Aorta (tissue), 5 donors: ENCODE measurements at regions not wholly inside any gene's neighbourhood (a gene's known extent, or its start where the extent isn't known, plus 50 kb on each side); places are given as distances from the start of the nearest gene placed in this dataset.

Source experiments
- ATAC-seq: fragments of 200-7000 bp; cut with Tn5 transposase; one replicate; pipeline ENCODE4 v1.9.1; 2022; ENCODE audit warnings: moderate library complexity; ENCODE audit not compliant: low FRiP score
- DNase-seq, 2 donors: peaks; one replicate each; pipeline ENCODE4 v3.0.0-alpha.2; 2020
- H3K27ac ChIP-seq, 2 donors: one replicate each; pipeline ENCODE4 v1.5.1; 2013; ENCODE audit warnings: low read length in 2 of 2, mild to moderate bottlenecking in 2 of 2, moderate library complexity in 2 of 2, control low read depth in 1 of 2, inconsistent platforms in 1 of 2, low read depth in 1 of 2
- H3K27me3 ChIP-seq, 2 donors: one replicate each; pipeline ENCODE4 v1.6.1; 2013; ENCODE audit warnings: control low read depth in 1 of 2, low read length in 1 of 2, mild to moderate bottlenecking in 1 of 2, moderate library complexity in 1 of 2; ENCODE audit not compliant: insufficient read depth in 2 of 2, control insufficient read depth in 1 of 2
- H3K36me3 ChIP-seq, 2 donors: one replicate each; pipeline ENCODE4 v1.6.1; 2013; ENCODE audit warnings: control low read depth in 1 of 2, low read length in 1 of 2, mild to moderate bottlenecking in 1 of 2; ENCODE audit not compliant: insufficient read depth in 2 of 2, control insufficient read depth in 1 of 2
- H3K4me1 ChIP-seq, 2 donors: one replicate each; pipeline ENCODE4 v1.6.1; 2013; ENCODE audit warnings: low read length in 2 of 2, control low read depth in 1 of 2, mild to moderate bottlenecking in 1 of 2, moderate library complexity in 1 of 2; ENCODE audit not compliant: insufficient read depth in 2 of 2, control insufficient read depth in 1 of 2
- H3K4me3 ChIP-seq, 2 donors: one replicate each; pipeline ENCODE4 v1.5.1; 2013; ENCODE audit warnings: low read length in 2 of 2, control low read depth in 1 of 2, mild to moderate bottlenecking in 1 of 2
- H3K9me3 ChIP-seq: one replicate; pipeline ENCODE4 v1.6.1; 2013; ENCODE audit warnings: mild to moderate bottlenecking, low read length; ENCODE audit not compliant: control insufficient read depth
- WGBS, 2 donors: extraction: QIAGEN DNeasy Blood & Tissue Kit; methylation state at CpG; one replicate each; pipeline ENCODE4 v1.1.7; 2013; 5-methylcytosine and 5-hydroxymethylcytosine counted together
- intact Hi-C, 2 donors: fragments of 100-400 bp; cut with DNase I; formaldehyde crosslinking; loops; one replicate each; pipeline versions ENCODE4 v1.14.2 to v1.15.0; 2022
- donor health status: healthy with polysubstance abuse.
- donor health status: Bipolar disorder and iron deficiency.
- donor health status: DM: no; HTN: no; CAD: no.
- donor health status: DM: no; HTN: no; CAD: no.
- donor health status: DM: yes; HTN: yes; CAD: no.

DNA sequence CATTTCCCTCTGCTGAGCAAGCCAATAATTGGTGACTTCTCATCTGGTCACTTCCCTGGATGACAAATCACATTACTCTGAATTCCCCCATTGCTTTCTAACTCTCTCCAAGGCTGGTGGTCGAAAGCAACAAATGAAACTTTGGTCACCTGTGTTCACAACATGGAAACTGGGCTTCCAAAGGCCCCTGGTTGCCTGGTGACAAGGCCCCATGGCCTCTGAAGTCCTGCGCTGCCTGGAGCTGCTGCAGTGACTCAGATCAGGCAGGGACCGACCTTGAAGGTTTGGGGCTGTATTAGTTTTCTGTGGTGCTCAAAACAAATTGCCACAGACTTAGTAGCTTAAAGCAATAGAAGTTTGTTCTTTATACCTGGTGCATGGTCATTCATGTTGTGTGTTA lies 345.3 kb downstream of the WDR72 start:
- H3K4me3 ChIP-seq, result no peak overlapping the region
- peaks cover 0 to 3% of the 10 kb centered on the region in 2 donors for H3K27me3 ChIP-seq
- no peaks in the 10 kb centered on the region for H3K9me3 ChIP-seq
- no peaks in the 10 kb centered on the region for H3K36me3 ChIP-seq
- no peak for ATAC-seq
- DNase-seq, result no peak
- intact Hi-C loops, result no loop called here
- no peak overlapping the region for H3K27ac ChIP-seq
- WGBS, 2 donors, result 82 to 85% methylated on average over 3 of the region's 3 CpGs
- no peaks in the 10 kb centered on the region for H3K4me1 ChIP-seq

DNA sequence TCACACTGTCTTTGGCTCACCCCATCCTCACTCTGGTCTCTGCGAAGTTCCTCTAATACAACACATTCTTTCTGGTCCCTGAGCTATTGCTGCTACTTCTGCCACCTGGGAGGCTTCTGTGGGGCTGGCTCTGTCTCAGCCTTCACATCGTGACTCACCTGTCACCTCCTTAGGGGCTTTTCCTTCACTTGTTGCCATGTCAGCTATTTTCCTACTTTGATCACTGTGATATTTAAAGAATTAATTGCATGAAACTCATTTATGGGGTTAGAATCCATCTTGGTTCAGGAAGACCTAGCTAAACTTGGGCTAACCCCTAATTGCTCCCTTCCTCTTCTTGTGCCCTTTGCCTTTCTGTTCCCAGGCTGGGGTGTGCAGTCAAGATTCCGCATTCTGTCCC lies 346.9 kb downstream of the WDR72 start:
- WGBS, 2 donors, result 82 to 84% methylated on average over 3 of the region's 3 CpGs
- no peak for DNase-seq
- Histone ChIP-seq H3K4me1 (no peaks in the 10 kb centered on the region), H3K36me3 (no peaks in the 10 kb centered on the region), H3K27ac (no peak overlapping the region), H3K9me3 (no peaks in the 10 kb centered on the region), H3K27me3 (peaks cover 0 to 3% of the 10 kb centered on the region in 2 donors), H3K4me3 (no peak overlapping the region)
- ATAC-seq, result no peak
- intact Hi-C loops, result no loop called here

GRCh38 chr15:53404930-53405493 lies 354.5 kb downstream of the WDR72 start:
- DNase-seq (no peak), ATAC-seq (no peak)
- Histone ChIP-seq H3K9me3 (no peaks in the 10 kb centered on the region), H3K27me3 (no peaks in the 10 kb centered on the region), H3K36me3 (no peaks in the 10 kb centered on the region), H3K4me1 (no peaks in the 10 kb centered on the region), H3K4me3 (no peak overlapping the region), H3K27ac (no peak overlapping the region)
- intact Hi-C loops, result no loop called here
- 61 to 72% methylated on average over 1 of the region's 1 CpG for WGBS, 2 donors

DNA sequence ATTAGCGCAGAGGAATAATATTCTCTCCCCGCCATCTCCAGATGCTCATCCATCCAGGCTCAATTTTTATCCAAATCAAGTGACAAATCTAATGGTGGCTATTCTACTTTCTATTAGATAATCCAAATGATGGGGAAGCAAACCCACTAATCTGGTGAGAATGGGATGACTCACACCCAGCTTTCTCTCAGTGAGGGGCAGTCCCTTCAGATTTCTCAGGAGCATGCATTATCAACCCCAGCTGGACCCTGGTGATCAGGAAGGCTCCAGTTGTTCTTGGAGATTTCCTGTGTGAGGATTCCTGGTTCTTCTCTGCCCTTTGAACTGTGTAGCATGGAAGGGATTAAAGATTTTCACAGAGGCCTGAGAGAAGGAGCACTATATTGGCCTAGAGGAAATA lies 358.0 kb downstream of the WDR72 start:
- Histone ChIP-seq H3K4me1 (no peaks in the 10 kb centered on the region), H3K36me3 (no peaks in the 10 kb centered on the region), H3K9me3 (no peaks in the 10 kb centered on the region), H3K4me3 (no peak overlapping the region), H3K27ac (no peak overlapping the region), H3K27me3 (no peaks in the 10 kb centered on the region)
- ATAC-seq (no peak), DNase-seq (no peak)
- intact Hi-C loops, result no loop called here
- WGBS, 2 donors, result 93% methylated on average over 2 of the region's 2 CpGs

GRCh38 chr15:53400986-53401385 lies 358.5 kb downstream of the WDR72 start:
- WGBS, 2 donors, result 73 to 75% methylated on average over 5 of the region's 5 CpGs
- intact Hi-C loops, result no loop called here
- H3K36me3 ChIP-seq, result no peaks in the 10 kb centered on the region

GRCh38 chr15:53397041-53397616 lies 362.3 kb downstream of the WDR72 start:
- no peak for ATAC-seq
- Histone ChIP-seq H3K4me3 (no peak overlapping the region), H3K27me3 (no peaks in the 10 kb centered on the region), H3K9me3 (no peaks in the 10 kb centered on the region), H3K36me3 (no peaks in the 10 kb centered on the region), H3K4me1 (no peaks in the 10 kb centered on the region), H3K27ac (no peak overlapping the region)
- no peak for DNase-seq
- 71 to 75% methylated on average over 3 of the region's 3 CpGs for WGBS, 2 donors
- intact Hi-C loops, result no loop called here

More at GRCh38 chr15:53400986-53401385, 358.5 kb downstream of the WDR72 start:
- no peak overlapping the region for H3K4me3 ChIP-seq
- H3K4me1 ChIP-seq, result no peaks in the 10 kb centered on the region
- ATAC-seq, result no peak
- DNase-seq, result no peak
- H3K27me3 ChIP-seq, result no peaks in the 10 kb centered on the region
- no peaks in the 10 kb centered on the region for H3K9me3 ChIP-seq
- no peak overlapping the region for H3K27ac ChIP-seq

GRCh38 chr15:53395871-53396270 lies 363.6 kb downstream of the WDR72 start:
- Histone ChIP-seq H3K4me1 (no peaks in the 10 kb centered on the region), H3K9me3 (no peaks in the 10 kb centered on the region), H3K4me3 (no peak overlapping the region), H3K27me3 (no peaks in the 10 kb centered on the region), H3K36me3 (no peaks in the 10 kb centered on the region), H3K27ac (no peak overlapping the region)
- no peak for ATAC-seq
- 64 to 85% methylated on average over 2 of the region's 2 CpGs for WGBS, 2 donors
- DNase-seq, result no peak
- intact Hi-C loops, result no loop called here

DNA sequence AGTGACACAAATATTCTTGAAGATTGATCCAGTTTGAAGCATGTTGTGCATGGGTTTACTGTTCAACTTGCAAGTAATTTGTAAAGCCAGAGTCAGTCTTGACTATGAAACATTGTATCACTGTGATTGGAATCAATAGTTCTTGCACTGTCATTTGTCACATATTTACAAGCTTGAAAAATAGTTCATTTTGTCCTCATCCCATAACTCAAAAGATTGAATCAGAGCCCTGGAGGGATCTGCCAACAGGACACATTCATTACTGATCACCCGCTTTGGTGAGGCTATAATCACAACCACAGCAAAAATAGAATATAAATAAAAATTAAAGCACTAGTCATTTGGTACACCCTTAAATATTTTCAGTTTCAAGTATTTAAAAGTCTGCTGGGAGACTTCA lies 368.9 kb downstream of the WDR72 start:
- no peak overlapping the region for H3K4me3 ChIP-seq
- DNase-seq (no peak), ATAC-seq (no peak)
- no peaks in the 10 kb centered on the region for H3K9me3 ChIP-seq
- H3K36me3 ChIP-seq, result no peaks in the 10 kb centered on the region
- H3K27me3 ChIP-seq, result no peaks in the 10 kb centered on the region
- intact Hi-C loops, result no loop called here
- H3K27ac ChIP-seq, result no peak overlapping the region
- H3K4me1 ChIP-seq, result no peaks in the 10 kb centered on the region
- WGBS, 2 donors, result 67 to 69% methylated on average over 1 of the region's 1 CpG

- WGBS, 2 donors, result 70 to 71% methylated on average over 15 of the region's 15 CpGs
- ATAC-seq, result no peak
- no peaks in the 10 kb centered on the region for H3K9me3 ChIP-seq
- no peaks in the 10 kb centered on the region for H3K36me3 ChIP-seq
- no peak for DNase-seq
- intact Hi-C loops, result no loop called here
- H3K27ac ChIP-seq, result no peak overlapping the region
- no peaks in the 10 kb centered on the region for H3K27me3 ChIP-seq
- no peak overlapping the region for H3K4me3 ChIP-seq
- H3K4me1 ChIP-seq, result no peaks in the 10 kb centered on the region
Measured at GRCh38 chr15:53389271-53390037, 370.0 kb downstream of the WDR72 start.
